Activated CD4-positive, alpha-beta T cell treated with anti-CD3 and anti-CD28 coated beads, Interleukin-2, amount 10 ng/mL, durations not matched to agents 7 days and 5 days (primary cell): ENCODE measurements at regions not wholly inside any gene's neighbourhood (a gene's known extent, or its start where the extent isn't known, plus 50 kb on each side); places are given as distances from the start of the nearest gene placed in this dataset.
A peak's percentile ranks its signal among the peaks of the same experiment; 100 is the strongest.
"Not testable (repeated sequence)": the region's sequence is repeated elsewhere in the genome, so short reads cannot be mapped to it uniquely, and the experiment has no call there.

Experiments used
- CTCF ChIA-PET: fragments of 350-600 bp; sonication (Branson Sonifier 250); formaldehyde crosslinking; loops from one replicate; lab custom pipeline; 2021; ENCODE audit warnings: antibody characterized with exemption; lab: Charles Lee
- POLR2A ChIA-PET: fragments of 350-600 bp; sonication (Branson Sonifier 250); formaldehyde crosslinking; loops from one replicate; lab custom pipeline; 2021; ENCODE audit warnings: antibody characterized with exemption; lab: Charles Lee
- DNase-seq: peaks from one replicate; pipeline ENCODE4 v3.0.0-alpha.2; 2020
- H3K27ac Mint-ChIP-seq: one replicate; pipeline ENCODE4 v1.8.0; 2021; ENCODE audit warnings: mild to moderate bottlenecking, moderate library complexity, mixed read lengths
- H3K27me3 Mint-ChIP-seq: one replicate; pipeline ENCODE4 v1.8.0; 2021; ENCODE audit warnings: mixed read lengths
- H3K36me3 Mint-ChIP-seq: one replicate; pipeline ENCODE4 v1.8.0; 2021; ENCODE audit warnings: low read depth, mixed read lengths
- H3K4me1 Mint-ChIP-seq: one replicate; pipeline ENCODE4 v1.8.0; 2021; ENCODE audit warnings: mixed read lengths
- H3K4me3 Mint-ChIP-seq: one replicate; pipeline ENCODE4 v1.8.0; 2021; ENCODE audit warnings: mild to moderate bottlenecking, moderate library complexity, mixed read lengths
- H3K9me3 Mint-ChIP-seq: one replicate; pipeline ENCODE4 v1.8.0; 2021; ENCODE audit warnings: mixed read lengths

DNA sequence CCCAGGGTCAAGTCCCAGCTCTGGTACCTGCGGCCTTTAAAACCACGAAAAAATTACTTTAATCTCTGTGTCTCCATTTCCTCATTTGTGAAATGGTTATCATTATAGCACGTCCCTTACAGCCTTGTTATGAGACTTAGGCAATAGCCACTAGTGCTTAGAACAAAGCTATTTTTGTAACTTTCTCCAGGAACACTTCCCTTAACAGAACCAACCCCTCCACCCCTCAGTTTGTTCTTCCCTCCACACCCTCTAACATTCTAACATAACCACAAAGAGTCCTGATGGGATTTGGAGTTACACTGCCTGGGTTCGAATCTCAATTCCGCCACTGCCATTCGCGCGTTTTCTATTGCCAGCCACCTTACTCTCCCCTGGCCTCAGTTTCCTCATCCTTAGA, 2777.4 kb upstream of the TPTE start:
- DNase-seq, H3K27me3 Mint-ChIP-seq, H3K9me3 Mint-ChIP-seq, H3K4me3 Mint-ChIP-seq, H3K27ac Mint-ChIP-seq, H3K4me1 Mint-ChIP-seq, CTCF ChIA-PET, H3K36me3 Mint-ChIP-seq, POLR2A ChIA-PET: not testable (repeated sequence)

DNA sequence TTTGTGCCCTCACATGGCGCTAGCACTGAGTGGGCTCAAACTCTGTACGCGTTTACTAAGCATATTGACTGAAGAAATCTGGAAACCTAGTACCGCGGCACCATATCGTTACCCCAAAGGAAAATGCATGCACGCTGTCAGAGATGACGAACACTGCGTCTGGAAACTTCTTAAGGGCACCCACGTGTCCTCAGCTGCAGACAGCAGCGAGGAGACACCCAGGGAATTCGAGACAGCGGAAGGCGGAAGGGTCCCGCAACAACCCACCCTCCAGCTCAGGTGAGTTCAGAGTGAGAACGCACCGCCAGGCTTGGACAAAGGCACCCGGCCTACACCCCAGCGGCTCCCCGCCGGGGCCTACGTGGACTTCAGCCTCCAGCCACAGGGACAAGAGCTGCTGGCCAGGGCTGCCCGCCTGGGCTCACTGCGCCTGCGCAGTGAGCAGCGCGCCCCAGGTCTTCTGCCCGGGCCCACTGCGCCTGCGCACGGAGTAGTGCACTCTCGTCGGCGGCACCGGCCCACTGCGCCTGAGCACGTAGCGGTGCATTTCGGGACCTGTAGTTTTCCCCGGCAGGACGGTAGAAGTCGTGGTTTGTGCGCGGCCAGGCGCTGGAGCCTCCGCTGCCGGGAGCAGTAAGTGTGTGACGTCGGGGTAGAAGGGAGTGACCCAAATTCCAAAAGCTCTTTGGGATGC, 2776.8 kb upstream of the TPTE start:
- H3K27me3 Mint-ChIP-seq, H3K36me3 Mint-ChIP-seq, CTCF ChIA-PET, H3K4me1 Mint-ChIP-seq, H3K9me3 Mint-ChIP-seq, DNase-seq, H3K27ac Mint-ChIP-seq, H3K4me3 Mint-ChIP-seq, POLR2A ChIA-PET: not testable (repeated sequence)

DNA sequence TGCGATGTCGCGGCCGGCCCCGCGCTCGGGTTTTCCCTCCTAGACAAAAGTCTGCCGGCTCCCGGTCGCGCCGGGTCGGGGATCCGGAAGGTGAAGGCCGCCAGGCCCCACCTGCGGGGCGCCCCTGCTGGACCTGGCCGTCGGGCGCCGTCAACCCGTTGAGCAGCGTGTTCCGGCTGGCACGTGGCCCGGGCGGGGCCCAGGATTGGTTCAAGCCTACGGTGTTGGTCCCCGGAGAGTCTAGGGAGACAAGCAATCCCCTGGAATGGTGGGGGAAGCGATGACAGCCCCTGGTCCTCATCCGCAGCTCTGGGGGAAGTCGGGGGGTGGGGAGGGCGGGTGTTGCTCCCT, 2776.3 kb upstream of the TPTE start:
- H3K27ac Mint-ChIP-seq, DNase-seq, H3K36me3 Mint-ChIP-seq, H3K4me3 Mint-ChIP-seq, H3K27me3 Mint-ChIP-seq, H3K9me3 Mint-ChIP-seq, CTCF ChIA-PET, POLR2A ChIA-PET, H3K4me1 Mint-ChIP-seq: not testable (repeated sequence)

DNA sequence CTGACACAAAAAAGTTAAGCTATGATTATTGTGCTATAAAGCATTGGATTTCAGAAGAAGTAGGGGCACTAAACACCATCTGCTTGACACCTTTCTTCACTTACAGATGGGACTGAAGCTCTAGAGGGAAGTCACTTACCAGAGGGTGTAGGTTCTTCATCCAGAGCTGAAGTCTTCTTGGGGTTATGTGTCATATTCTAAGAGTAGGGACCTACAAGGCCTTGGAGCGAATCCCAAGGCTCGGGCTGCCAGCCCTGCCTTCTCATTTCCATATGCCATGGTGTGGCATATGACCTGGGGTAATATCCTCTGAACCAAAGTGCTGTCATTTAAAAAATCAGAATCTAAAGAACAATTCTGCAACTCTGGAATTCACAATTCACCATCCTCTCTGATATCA, 2773.4 kb upstream of the TPTE start:
- H3K36me3 Mint-ChIP-seq, POLR2A ChIA-PET, H3K4me3 Mint-ChIP-seq, H3K27me3 Mint-ChIP-seq, DNase-seq, H3K4me1 Mint-ChIP-seq, H3K27ac Mint-ChIP-seq, H3K9me3 Mint-ChIP-seq, CTCF ChIA-PET: not testable (repeated sequence)

DNA sequence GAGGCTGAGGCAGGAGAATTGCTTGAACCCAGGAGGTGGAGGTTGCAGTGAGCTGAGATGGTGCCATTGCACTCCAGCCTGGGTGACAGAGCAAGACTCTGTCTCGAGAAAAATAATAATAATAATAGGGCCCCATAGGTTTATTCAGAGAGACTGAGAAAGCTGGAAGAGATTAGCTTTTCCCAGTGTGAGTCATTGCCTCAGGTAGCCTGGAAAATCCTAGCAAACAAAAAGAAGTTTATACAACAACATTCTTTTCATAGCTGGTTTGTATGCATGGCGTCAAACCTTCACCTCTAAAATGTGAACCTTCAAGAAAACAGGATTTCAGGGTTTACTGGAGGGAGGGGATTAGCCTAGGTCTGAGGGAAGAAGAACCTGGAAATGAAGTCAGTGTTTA, 2768.8 kb upstream of the TPTE start:
- H3K9me3 Mint-ChIP-seq, POLR2A ChIA-PET, H3K4me1 Mint-ChIP-seq, H3K36me3 Mint-ChIP-seq, H3K4me3 Mint-ChIP-seq, H3K27ac Mint-ChIP-seq, CTCF ChIA-PET, H3K27me3 Mint-ChIP-seq, DNase-seq: not testable (repeated sequence)

DNA sequence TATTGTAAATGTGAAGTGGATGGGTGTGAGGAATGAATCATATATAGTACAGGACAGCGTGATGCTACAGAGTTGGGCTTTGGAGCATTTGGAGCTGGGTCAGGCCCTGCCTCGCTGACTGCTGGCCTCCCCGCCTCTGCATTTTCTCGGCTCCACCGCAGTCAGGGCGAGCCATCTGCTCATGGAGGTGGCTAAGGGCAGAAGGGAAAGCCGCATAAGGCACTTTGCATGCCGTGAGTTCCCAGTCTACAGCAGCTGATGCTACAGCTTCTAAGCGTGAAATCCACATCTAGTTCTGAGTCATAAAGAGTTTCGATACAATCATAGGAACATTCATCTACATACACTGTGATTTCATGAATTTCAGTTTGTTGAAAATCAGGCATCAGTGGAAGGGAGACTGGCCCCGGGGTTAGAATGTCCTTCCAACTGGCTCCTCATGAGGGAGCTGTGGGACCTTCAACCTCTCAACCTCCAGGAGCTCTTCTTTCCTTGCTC, 2768.0 kb upstream of the TPTE start:
- H3K27me3 Mint-ChIP-seq, POLR2A ChIA-PET, CTCF ChIA-PET, H3K27ac Mint-ChIP-seq, H3K4me3 Mint-ChIP-seq, H3K9me3 Mint-ChIP-seq, DNase-seq, H3K4me1 Mint-ChIP-seq, H3K36me3 Mint-ChIP-seq: not testable (repeated sequence)

DNA sequence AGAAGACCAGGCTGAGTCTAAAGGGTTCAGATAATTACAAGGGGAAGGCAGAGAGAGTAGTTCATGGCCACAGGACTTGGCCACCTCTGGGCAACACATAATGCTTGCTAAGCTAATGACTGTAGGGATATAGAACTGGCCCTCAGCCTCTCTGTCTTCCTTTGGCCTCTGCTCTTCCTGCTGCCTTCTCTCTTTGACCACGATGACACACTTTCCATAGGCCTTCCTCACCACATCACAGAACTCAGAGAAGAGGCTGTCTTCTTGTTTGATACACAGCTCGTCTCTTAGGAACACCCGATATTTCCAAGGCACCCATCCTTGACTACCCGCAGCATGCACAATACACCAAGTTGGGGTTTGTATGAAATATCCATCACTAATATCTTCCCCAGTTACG, 2751.4 kb upstream of the TPTE start:
- H3K4me1 Mint-ChIP-seq, H3K9me3 Mint-ChIP-seq, CTCF ChIA-PET, H3K4me3 Mint-ChIP-seq, H3K36me3 Mint-ChIP-seq, DNase-seq, POLR2A ChIA-PET, H3K27me3 Mint-ChIP-seq, H3K27ac Mint-ChIP-seq: not testable (repeated sequence)

DNA sequence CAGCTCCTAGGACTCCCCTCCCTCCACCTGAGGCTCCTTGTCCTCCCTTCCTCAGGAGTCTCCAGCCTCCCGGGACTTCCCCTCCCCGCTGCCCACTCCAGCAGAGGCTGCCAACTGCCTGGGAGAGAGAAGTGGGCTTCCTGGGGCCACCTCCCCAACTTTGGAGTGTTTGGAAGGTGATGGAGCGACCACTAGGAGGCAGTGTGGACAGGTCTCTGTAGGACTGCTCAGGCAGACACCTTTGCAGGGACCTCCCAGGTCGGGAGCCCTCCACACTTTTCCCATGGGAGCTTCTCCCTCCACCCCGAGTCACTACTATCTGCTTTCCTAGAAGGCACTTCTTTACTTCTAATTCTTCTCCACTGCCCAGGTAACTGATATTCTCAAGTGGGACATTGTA, 2747.2 kb upstream of the TPTE start:
- H3K27ac Mint-ChIP-seq, CTCF ChIA-PET, H3K4me3 Mint-ChIP-seq, H3K27me3 Mint-ChIP-seq, H3K9me3 Mint-ChIP-seq, POLR2A ChIA-PET, DNase-seq, H3K4me1 Mint-ChIP-seq, H3K36me3 Mint-ChIP-seq: not testable (repeated sequence)

DNA sequence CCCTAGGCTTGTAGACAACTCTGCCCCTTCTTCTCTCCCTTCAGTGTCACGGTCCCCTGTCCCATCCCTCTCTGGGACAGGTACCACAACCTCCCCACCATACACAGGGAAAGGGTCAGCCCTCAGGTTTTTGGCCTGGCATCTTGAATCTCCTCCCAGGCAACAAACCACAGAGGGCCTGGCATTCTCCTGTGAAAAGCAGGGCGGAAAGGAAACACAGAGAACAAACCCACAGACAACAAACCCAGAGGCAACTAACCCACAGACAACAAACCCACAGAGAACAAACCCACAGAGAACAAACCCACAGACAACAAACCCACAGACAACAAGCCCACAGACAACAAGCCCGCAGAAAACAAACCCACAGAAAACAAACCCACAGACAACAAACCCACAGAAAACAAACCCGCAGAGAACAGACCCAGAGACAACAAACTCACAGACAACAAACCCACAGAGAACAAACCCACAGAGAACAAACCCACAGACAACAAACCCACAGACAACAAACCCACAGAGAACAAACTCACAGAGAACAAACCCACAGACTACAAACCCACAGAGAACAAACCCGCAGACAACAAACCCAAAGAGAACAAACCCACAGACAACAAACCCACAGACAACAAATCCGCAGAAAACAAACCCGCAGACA, 2745.9 kb upstream of the TPTE start:
- POLR2A ChIA-PET, H3K4me1 Mint-ChIP-seq, H3K36me3 Mint-ChIP-seq, H3K27me3 Mint-ChIP-seq, CTCF ChIA-PET, H3K9me3 Mint-ChIP-seq: not testable (repeated sequence)
- peak overlapping the region; percentile 76 for H3K27ac Mint-ChIP-seq
- H3K4me3 Mint-ChIP-seq: peak overlapping the region; percentile 15
- DNase-seq: peak; percentile 3

DNA sequence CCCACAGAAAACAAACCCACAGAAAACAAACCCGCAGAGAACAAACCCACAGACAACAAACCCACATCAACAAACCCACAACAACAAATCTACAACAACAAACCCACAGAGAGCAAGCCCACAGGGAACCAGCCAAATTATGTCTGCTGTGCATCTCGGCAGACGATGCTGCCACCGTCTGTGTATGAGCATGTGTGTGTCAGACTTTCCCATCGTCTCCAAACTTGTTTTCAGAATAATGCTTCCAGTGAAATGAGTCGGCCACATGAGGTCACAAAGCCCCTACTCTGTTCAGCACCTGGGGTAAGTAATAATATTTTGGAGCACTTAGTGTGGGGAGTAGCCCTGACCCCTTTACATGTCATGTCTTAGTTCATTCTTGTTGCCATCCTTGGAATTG, 2745.3 kb upstream of the TPTE start:
- peak overlapping the region; percentile 15 for H3K4me3 Mint-ChIP-seq
- H3K36me3 Mint-ChIP-seq, H3K27me3 Mint-ChIP-seq, H3K4me1 Mint-ChIP-seq, POLR2A ChIA-PET, CTCF ChIA-PET, DNase-seq, H3K9me3 Mint-ChIP-seq: not testable (repeated sequence)
- peak overlapping the region; percentile 76 for H3K27ac Mint-ChIP-seq

DNA sequence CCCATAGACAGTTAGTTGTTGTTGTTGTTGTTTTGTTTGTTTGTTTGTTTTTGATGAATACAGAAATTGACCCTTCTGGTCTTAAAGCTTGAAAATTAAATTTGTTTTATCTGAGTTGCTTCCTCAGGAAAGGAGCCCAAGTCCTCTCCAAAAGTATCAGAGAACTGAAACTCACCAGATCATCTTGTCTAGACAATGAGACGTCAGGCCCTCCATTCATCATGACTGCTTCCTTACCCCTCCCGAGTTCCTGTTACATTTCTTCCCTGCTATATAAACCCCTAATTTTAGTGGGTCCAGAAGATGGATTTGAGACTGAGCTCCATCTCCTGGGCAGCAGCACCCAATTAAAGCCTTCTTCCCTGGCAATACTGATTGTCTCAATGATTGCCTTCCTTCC, 2744.8 kb upstream of the TPTE start:
- H3K27me3 Mint-ChIP-seq, H3K4me1 Mint-ChIP-seq, H3K27ac Mint-ChIP-seq, H3K36me3 Mint-ChIP-seq, POLR2A ChIA-PET, H3K9me3 Mint-ChIP-seq, DNase-seq, H3K4me3 Mint-ChIP-seq, CTCF ChIA-PET: not testable (repeated sequence)

DNA sequence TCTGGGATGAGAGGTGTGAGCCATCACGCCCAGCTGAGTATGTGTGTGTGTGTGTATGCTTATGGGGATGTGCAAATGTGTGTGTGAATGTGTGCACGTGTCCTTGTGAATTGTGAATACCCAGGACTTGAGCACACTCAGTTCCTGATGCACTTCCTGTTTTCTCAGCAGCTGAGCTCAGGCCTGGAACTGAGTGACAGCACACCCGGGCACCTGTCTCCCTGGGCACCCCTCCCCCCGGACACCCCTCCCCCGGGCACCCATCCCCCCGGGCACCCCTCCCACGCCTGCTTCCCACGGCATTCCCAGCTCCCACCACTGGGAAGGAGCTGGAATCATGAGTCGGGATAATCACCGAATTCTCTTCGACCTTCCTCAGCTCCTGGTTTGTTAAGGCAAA, 2744.1 kb upstream of the TPTE start:
- CTCF ChIA-PET, H3K9me3 Mint-ChIP-seq, H3K4me1 Mint-ChIP-seq, H3K27ac Mint-ChIP-seq, POLR2A ChIA-PET, H3K27me3 Mint-ChIP-seq, DNase-seq, H3K36me3 Mint-ChIP-seq, H3K4me3 Mint-ChIP-seq: not testable (repeated sequence)

DNA sequence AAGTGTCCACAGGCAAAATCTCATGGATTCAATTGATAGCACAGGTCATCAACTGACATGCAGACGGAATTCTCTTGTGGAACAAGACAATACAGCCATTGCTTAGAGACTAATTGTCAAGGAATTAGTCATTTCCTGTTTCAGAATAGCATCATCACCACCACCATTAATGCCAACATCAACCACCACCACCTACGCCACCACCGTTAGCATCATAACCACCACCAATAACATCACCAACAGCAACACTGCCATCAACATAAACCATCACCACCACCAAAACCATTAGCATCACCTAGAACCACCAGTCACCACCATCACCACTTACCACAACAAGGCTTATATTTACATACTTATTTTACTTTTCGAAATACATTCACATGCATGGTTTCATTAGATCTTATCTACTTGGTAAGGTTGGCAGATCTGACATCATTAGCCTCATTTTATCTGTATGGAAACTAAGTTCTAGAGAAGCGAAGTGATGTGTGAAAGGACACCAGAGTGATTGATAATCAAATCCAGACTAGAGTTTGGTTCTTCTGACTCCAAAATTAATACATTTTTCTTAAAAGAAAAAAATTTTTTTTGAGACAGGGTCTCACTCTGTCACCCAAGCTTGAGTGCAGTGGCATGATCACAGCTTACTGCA, 2733.8 kb upstream of the TPTE start:
- H3K4me1 Mint-ChIP-seq, H3K27ac Mint-ChIP-seq, DNase-seq, CTCF ChIA-PET, POLR2A ChIA-PET, H3K9me3 Mint-ChIP-seq, H3K27me3 Mint-ChIP-seq, H3K4me3 Mint-ChIP-seq, H3K36me3 Mint-ChIP-seq: not testable (repeated sequence)

DNA sequence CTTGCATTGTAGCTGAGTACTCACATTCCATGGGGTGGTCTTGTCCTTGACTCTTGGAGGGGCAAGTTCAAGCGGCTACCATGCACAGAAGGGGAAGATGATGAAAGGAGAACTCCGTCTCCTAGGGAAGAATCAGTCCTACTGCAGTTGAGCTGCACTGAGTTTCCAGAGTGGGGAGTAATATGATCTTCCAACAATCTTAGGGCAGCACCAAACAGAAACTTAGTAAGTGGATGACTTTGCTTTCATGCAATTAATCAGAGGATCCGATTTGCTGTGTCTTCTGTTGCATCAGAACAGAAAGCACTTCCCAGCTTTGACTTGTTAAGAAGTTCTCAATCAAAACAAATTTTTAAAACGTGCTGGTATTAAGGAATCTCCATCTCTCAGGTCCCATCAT, 2727.6 kb upstream of the TPTE start:
- H3K36me3 Mint-ChIP-seq, CTCF ChIA-PET: not testable (repeated sequence)

More for the DNA sequence above, 2727.6 kb upstream of the TPTE start:
- DNase-seq, H3K27ac Mint-ChIP-seq, H3K9me3 Mint-ChIP-seq, H3K27me3 Mint-ChIP-seq, H3K4me1 Mint-ChIP-seq, H3K4me3 Mint-ChIP-seq, POLR2A ChIA-PET: not testable (repeated sequence)
